ENCODE measurements at regions not wholly inside any gene's neighbourhood (a gene's known extent, or its start where the extent isn't known, plus 50 kb on each side); places are given as distances from the start of the nearest gene placed in this dataset.
"Not testable (repeated sequence)": the region's sequence is repeated elsewhere in the genome, so short reads cannot be mapped to it uniquely, and the experiment has no call there.

GRCh38 chr12:46635818-46636217 is 190.0 kb downstream of the SLC38A4 start:
- H3K36me3 Mint-ChIP-seq (ENCODE audit: insufficient read depth, unreplicated experiment), result no peaks in the 10 kb centered on the region
- H3K27ac Mint-ChIP-seq (ENCODE audit: unreplicated experiment), result no peak overlapping the region
- DNase-seq, result no peak
- no peak overlapping the region for H3K4me3 Mint-ChIP-seq (ENCODE audit: low read depth, unreplicated experiment)
- TF ChIP-seq, protein P1, sequence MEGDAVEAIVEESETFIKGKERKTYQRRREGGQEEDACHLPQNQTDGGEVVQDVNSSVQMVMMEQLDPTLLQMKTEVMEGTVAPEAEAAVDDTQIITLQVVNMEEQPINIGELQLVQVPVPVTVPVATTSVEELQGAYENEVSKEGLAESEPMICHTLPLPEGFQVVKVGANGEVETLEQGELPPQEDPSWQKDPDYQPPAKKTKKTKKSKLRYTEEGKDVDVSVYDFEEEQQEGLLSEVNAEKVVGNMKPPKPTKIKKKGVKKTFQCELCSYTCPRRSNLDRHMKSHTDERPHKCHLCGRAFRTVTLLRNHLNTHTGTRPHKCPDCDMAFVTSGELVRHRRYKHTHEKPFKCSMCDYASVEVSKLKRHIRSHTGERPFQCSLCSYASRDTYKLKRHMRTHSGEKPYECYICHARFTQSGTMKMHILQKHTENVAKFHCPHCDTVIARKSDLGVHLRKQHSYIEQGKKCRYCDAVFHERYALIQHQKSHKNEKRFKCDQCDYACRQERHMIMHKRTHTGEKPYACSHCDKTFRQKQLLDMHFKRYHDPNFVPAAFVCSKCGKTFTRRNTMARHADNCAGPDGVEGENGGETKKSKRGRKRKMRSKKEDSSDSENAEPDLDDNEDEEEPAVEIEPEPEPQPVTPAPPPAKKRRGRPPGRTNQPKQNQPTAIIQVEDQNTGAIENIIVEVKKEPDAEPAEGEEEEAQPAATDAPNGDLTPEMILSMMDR (IDR thresholded peaks at IDR 0.05; ENCODE audit: unreplicated experiment), result no peak
- H3K27me3 Mint-ChIP-seq (ENCODE audit: unreplicated experiment), result no peaks in the 10 kb centered on the region
- no TSS peak for BruUV-seq (replicated peaks)
- intact Hi-C loops (cut with micrococcal nuclease; ENCODE audit: unreplicated experiment), result no loop called here
- peaks cover 15% of the 10 kb centered on the region for H3K9me3 Mint-ChIP-seq (ENCODE audit: low read depth, unreplicated experiment)
- H3K4me1 Mint-ChIP-seq (ENCODE audit: low read depth, unreplicated experiment), result no peaks in the 10 kb centered on the region
- CTCF ChIA-PET, result no interaction called here

DNA sequence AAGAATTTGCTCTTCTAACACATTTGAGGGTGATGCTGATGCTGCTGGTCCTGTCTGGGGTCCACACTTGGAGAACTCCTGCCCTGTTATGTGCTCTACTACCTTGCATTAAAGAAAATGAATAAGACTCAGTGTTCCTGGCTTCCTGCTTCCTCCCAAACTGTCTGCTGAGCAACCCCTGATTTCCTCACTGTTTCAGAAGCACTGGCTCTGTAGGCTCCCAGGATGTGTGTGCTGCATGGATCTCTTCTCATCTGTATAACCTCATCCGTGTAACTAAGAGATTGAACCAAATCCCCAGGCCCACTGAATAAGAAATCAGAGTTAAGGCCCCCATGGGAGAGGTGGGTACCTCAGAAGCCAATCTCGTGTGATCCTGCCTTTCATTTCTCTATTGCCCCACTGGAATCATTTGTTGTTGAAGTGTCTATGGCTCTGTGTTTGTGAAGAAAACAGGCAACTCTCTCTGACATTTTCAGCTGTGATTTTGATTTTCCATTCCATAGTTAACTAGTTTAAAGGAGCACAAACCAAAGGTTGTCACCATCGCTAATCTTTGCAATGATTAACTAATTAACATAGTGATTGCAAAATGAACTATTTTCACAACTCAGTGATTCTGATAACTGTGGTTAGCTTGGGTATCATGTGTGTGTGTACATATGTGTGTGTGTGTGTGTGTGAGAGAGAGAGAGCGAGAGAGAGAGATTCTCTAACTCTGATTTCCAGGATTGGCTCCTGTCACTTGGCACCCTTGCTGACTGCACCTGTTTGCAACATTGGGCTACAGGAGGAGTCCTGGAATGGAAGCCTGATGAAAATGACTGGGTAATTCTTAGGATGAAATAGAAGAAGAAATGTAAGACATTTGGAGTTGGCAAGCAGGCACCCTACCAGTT is 196.2 kb downstream of the SLC38A4 start:
- H3K27ac Mint-ChIP-seq (ENCODE audit: unreplicated experiment), result peak overlapping the region; percentile 78
- TF ChIP-seq, protein P1 (IDR thresholded peaks at IDR 0.05; ENCODE audit: unreplicated experiment), result no peak
- DNase-seq, result peak; percentile 9
- intact Hi-C loops (cut with micrococcal nuclease; ENCODE audit: unreplicated experiment), result no loop called here
- peak overlapping the region; percentile 49 for H3K4me3 Mint-ChIP-seq (ENCODE audit: low read depth, unreplicated experiment)
- CTCF ChIA-PET, result no interaction called here
- no peaks in the 10 kb centered on the region for H3K27me3 Mint-ChIP-seq (ENCODE audit: unreplicated experiment)
- no TSS peak for BruUV-seq (replicated peaks)
- peaks cover 31% of the 10 kb centered on the region for H3K4me1 Mint-ChIP-seq (ENCODE audit: low read depth, unreplicated experiment)
- no peaks in the 10 kb centered on the region for H3K36me3 Mint-ChIP-seq (ENCODE audit: insufficient read depth, unreplicated experiment)
- H3K9me3 Mint-ChIP-seq (ENCODE audit: low read depth, unreplicated experiment), result no peaks in the 10 kb centered on the region

GRCh38 chr12:46628176-46628575 is 197.6 kb downstream of the SLC38A4 start:
- intact Hi-C loops (cut with micrococcal nuclease; ENCODE audit: unreplicated experiment), result no loop called here
- no TSS peak for BruUV-seq (replicated peaks)
- H3K4me1 Mint-ChIP-seq (ENCODE audit: low read depth, unreplicated experiment), result peaks cover 31% of the 10 kb centered on the region
- CTCF ChIA-PET, result no interaction called here
- no peaks in the 10 kb centered on the region for H3K36me3 Mint-ChIP-seq (ENCODE audit: insufficient read depth, unreplicated experiment)
- TF ChIP-seq, protein P1 (IDR thresholded peaks at IDR 0.05; ENCODE audit: unreplicated experiment), result no peak
- no peak for DNase-seq
- no peaks in the 10 kb centered on the region for H3K9me3 Mint-ChIP-seq (ENCODE audit: low read depth, unreplicated experiment)
- H3K27me3 Mint-ChIP-seq (ENCODE audit: unreplicated experiment), result no peaks in the 10 kb centered on the region
- peak overlapping the region; percentile 43 for H3K27ac Mint-ChIP-seq (ENCODE audit: unreplicated experiment)
- H3K4me3 Mint-ChIP-seq (ENCODE audit: low read depth, unreplicated experiment), result no peak overlapping the region

DNA sequence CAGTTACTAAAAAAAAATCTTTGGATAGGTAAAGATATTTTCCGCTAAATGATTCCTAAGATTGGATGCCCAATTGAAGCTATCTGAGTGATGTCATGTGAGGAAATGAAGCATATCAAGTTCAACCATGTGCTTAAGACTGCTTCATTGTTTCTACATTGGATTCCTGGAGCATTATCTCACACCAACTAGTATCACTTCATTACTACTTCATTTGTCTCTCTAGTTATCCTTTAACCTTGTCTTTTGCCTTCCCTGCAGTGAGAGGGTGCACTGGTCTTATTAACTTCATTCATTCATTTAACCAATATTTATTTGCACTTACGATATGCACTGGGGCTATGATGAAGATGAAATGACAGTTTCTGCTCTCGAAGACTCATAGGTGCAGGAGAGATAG is 198.1 kb downstream of the SLC38A4 start:
- H3K4me1 Mint-ChIP-seq (ENCODE audit: low read depth, unreplicated experiment), result peaks cover 31% of the 10 kb centered on the region
- peak overlapping the region; percentile 43 for H3K27ac Mint-ChIP-seq (ENCODE audit: unreplicated experiment)
- no peak overlapping the region for H3K4me3 Mint-ChIP-seq (ENCODE audit: low read depth, unreplicated experiment)
- no peaks in the 10 kb centered on the region for H3K9me3 Mint-ChIP-seq (ENCODE audit: low read depth, unreplicated experiment)
- BruUV-seq (replicated peaks), result no TSS peak
- intact Hi-C loops (cut with micrococcal nuclease; ENCODE audit: unreplicated experiment), result no loop called here
- no peaks in the 10 kb centered on the region for H3K36me3 Mint-ChIP-seq (ENCODE audit: insufficient read depth, unreplicated experiment)
- no peaks in the 10 kb centered on the region for H3K27me3 Mint-ChIP-seq (ENCODE audit: unreplicated experiment)
- no peak for DNase-seq
- CTCF ChIA-PET, result interaction anchor here (0.6 kb wide), 1 partner anchor 252 kb away, joined by 3 read pairs; no protein-coding TSS in a partner anchor
- TF ChIP-seq, protein P1 (IDR thresholded peaks at IDR 0.05; ENCODE audit: unreplicated experiment), result no peak

DNA sequence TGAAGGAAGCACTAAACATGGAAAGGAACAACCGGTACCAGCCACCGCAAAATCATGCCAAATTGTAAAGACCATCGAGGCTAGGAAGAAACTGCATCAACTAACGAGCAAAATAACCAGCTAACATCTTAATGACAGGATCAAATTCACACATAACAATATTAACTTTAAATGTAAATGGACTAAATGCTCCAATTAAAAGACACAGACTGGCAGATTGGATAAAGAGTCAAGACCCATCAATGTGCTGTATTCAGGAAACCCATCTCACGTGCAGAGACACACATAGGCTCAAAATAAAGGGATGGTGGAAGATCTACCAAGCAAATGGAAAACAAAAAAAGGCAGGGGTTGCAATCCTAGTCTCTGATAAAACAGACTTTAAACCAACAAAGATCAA is 206.3 kb downstream of the SLC38A4 start:
- H3K27me3 Mint-ChIP-seq (ENCODE audit: unreplicated experiment); H3K36me3 Mint-ChIP-seq (ENCODE audit: insufficient read depth, unreplicated experiment); DNase-seq; H3K27ac Mint-ChIP-seq (ENCODE audit: unreplicated experiment); BruUV-seq (replicated peaks); intact Hi-C loops (cut with micrococcal nuclease; ENCODE audit: unreplicated experiment); H3K4me1 Mint-ChIP-seq (ENCODE audit: low read depth, unreplicated experiment); CTCF ChIA-PET; H3K4me3 Mint-ChIP-seq (ENCODE audit: low read depth, unreplicated experiment); H3K9me3 Mint-ChIP-seq (ENCODE audit: low read depth, unreplicated experiment): not testable (repeated sequence)

DNA sequence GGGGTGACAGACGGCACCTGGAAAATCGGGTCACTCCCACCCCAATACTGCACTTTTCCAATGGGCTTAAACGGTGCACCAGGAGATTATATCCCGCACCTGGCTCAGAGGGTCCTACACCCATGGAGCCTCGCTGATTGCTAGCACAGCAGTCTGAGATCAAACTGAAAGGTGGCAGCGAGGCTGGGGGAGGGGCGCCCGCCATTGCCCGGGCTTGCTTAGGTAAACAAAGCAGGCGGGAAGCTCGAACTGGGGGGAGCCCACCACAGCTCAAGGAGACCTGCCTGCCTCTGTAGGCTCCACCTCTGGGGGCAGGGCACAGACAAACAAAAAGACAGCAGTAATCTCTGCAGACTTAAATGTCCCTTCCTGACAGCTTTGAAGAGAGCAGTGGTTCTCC is 208.1 kb downstream of the SLC38A4 start:
- BruUV-seq (replicated peaks); DNase-seq; H3K4me1 Mint-ChIP-seq (ENCODE audit: low read depth, unreplicated experiment); H3K9me3 Mint-ChIP-seq (ENCODE audit: low read depth, unreplicated experiment); H3K27me3 Mint-ChIP-seq (ENCODE audit: unreplicated experiment); H3K27ac Mint-ChIP-seq (ENCODE audit: unreplicated experiment); H3K36me3 Mint-ChIP-seq (ENCODE audit: insufficient read depth, unreplicated experiment); H3K4me3 Mint-ChIP-seq (ENCODE audit: low read depth, unreplicated experiment); intact Hi-C loops (cut with micrococcal nuclease; ENCODE audit: unreplicated experiment); CTCF ChIA-PET: not testable (repeated sequence)

All from Calu3 (cell line).